Ectodermal cell (in vitro differentiated cells): ENCODE measurements at regions not wholly inside any gene's neighbourhood (a gene's known extent, or its start where the extent isn't known, plus 50 kb on each side); places are given as distances from the start of the nearest gene placed in this dataset.

Experiments
- H3K27ac ChIP-seq: 2 replicates; pipeline ENCODE4 v1.7.0; 2013; ENCODE audit warnings: mild to moderate bottlenecking, low read depth, low read length; ENCODE audit not compliant: insufficient read depth, poor library complexity, severe bottlenecking
- H3K27me3 ChIP-seq: 2 replicates; pipeline ENCODE4 v1.7.0; 2013; ENCODE audit warnings: mild to moderate bottlenecking, low read length; ENCODE audit not compliant: insufficient read depth, control insufficient read depth, poor library complexity, severe bottlenecking
- H3K36me3 ChIP-seq: one replicate; pipeline ENCODE4 v1.7.0; 2013; ENCODE audit warnings: low read length; ENCODE audit not compliant: control insufficient read depth, insufficient read depth
- H3K4me1 ChIP-seq: one replicate; pipeline ENCODE4 v1.7.0; 2013; ENCODE audit warnings: low read length; ENCODE audit not compliant: control insufficient read depth, insufficient read depth
- H3K4me3 ChIP-seq: 2 replicates; pipeline ENCODE4 v1.7.0; 2013; ENCODE audit warnings: low read depth, low read length, control low read depth; ENCODE audit not compliant: insufficient read depth
- H3K9me3 ChIP-seq: 2 replicates; pipeline ENCODE4 v1.7.0; 2013; ENCODE audit warnings: mild to moderate bottlenecking, low read length, moderate library complexity; ENCODE audit not compliant: control insufficient read depth
- WGBS, 2 experiments: methylation state at CpG; one replicate each; pipeline ENCODE4 v1.1.7; 2013; ENCODE audit warnings: missing lambda C conversion rate in 2 of 2; 5-methylcytosine and 5-hydroxymethylcytosine counted together

DNA sequence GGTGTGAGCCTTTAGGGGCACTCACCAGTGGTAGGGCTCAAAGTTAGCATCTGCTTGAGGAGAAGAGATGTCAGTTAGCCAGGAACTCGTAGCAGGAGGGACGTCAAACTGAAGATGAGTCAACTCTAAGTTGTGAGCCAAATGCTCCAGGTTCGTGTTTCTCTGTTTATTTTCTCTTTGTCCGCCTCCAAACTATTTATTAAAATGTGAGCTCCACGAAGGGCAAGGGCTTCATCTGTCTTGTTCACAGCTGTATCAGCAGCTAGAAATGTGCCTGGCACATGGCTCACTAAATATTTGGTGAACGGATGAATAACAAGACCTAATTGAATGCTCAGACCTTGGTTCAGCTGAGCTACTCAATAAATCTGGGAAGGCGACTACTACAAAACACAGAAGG, 248.9 kb downstream of the BCOR start:
- Histone ChIP-seq H3K9me3 (no peaks in the 10 kb centered on the region), H3K27ac (no peak overlapping the region), H3K4me3 (no peak overlapping the region), H3K4me1 (peaks cover 16% of the 10 kb centered on the region), H3K36me3 (no peaks in the 10 kb centered on the region), H3K27me3 (no peaks in the 10 kb centered on the region)
- WGBS, 2 experiments, result 92% methylated on average over 7 of the region's 7 CpGs

DNA sequence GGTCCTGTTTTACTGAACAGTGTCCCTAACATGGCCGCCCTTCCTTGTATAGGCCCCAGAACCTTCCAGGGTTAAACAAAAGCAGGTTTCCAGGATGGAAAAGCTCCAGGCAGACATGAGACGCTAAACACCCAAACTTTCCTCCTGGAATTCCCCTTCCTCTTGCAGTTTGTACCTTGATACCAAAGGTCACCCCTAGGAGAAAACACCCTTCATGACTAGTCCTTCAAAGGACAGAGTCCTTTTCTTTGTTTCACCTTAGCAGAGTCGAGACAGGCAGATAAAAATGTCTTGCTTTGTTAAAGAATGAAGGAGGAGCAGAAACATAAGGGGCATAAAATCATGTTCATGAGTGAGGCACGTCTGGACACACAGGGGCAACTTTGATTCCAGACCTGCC, 247.5 kb downstream of the BCOR start:
- Histone ChIP-seq H3K36me3 (no peaks in the 10 kb centered on the region), H3K4me1 (peaks cover 16% of the 10 kb centered on the region), H3K9me3 (no peaks in the 10 kb centered on the region), H3K4me3 (no peak overlapping the region), H3K27me3 (no peaks in the 10 kb centered on the region), H3K27ac (no peak overlapping the region)
- WGBS, 2 experiments, result 74 to 82% methylated on average over 4 of the region's 4 CpGs

DNA sequence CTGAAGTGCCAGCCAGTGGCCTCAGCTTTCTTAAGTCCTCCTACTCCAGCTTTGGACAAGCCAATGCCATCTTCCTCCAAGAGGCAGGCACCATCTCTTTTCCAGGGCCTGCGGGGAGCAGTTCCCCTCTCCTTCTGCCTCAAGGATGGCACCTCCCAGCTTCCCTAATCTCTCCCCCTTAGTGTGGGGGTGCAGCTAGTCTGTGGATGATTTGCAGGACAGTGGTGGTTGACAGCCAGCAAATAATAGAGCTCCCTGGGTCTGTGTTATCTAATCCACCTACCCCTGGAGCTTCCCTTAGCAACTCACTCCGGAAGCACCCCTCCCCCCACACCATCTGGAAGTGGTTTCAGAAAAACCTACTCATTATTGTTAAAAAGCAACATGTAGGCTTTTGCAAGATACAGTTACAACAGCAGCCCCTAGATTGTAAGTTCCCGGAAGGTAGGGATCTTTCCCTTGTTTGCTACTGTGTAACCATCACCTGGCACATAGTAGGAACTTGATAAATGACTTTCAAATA, 247.1 kb downstream of the BCOR start:
- Histone ChIP-seq H3K4me3 (no peak overlapping the region), H3K36me3 (no peaks in the 10 kb centered on the region), H3K27ac (no peak overlapping the region), H3K4me1 (peaks cover 16% of the 10 kb centered on the region), H3K27me3 (no peaks in the 10 kb centered on the region), H3K9me3 (no peaks in the 10 kb centered on the region)
- WGBS, 2 experiments, result 43 to 100% methylated on average over 1 to 3 of the region's 3 CpGs

DNA sequence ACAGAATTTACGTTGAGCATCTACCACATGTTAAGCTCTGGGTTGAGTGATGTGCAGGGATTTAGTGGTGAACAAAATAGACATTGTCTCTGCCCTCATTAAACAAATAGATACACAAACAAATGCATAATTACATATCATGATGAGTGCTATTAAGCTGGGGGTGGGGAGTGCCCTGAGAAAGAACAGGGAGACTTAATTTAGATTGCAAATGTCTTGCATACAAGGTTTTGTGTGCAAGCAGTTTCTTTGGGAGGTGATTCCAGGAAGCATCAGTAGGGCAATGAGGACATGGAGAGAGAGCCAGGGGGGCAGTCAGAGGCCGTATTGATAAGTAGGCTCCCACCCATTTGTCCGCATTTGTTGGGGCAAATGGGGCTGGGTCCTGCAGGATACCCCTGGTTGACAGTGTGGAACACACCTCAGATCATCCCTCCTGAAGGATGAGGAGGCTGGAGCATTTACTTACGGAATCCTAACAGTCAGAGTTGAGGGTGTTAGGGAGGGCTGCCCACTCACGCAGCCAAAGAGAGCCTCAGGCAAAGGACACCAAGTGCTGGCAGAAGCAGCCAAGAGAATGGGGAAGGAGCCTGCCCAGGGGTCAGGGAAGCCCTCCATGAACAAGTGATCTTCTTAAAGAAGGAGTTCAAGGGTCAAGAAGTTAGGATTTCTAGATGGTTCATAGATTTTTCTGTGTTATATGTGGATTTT, 245.9 kb downstream of the BCOR start:
- WGBS, 2 experiments, result 69 to 72% methylated on average over 4 of the region's 5 CpGs
- no peaks in the 10 kb centered on the region for H3K27me3 ChIP-seq
- peaks cover 16% of the 10 kb centered on the region for H3K4me1 ChIP-seq
- no peak overlapping the region for H3K27ac ChIP-seq
- no peak overlapping the region for H3K4me3 ChIP-seq
- H3K36me3 ChIP-seq, result no peaks in the 10 kb centered on the region
- no peaks in the 10 kb centered on the region for H3K9me3 ChIP-seq

DNA sequence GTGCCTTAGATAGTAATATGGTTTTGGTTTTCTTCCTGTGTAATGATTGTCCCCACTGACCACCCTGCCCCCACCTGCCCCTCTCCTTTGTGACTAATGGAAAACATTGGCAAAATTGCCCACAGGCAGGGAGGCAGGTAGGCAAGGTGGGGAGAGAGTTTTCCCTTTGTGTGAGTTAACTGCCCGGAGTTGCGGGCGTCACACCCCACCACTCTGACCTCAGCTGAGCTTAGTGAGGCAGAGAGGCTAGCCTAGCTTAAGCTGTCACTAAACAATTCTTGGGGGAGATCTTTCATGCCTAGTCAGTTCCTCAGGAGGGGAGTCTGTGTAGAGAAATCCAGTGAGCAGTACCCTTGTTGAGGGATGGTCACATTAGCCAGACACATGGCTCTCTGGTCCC, 245.3 kb downstream of the BCOR start:
- Histone ChIP-seq H3K4me1 (peaks cover 16% of the 10 kb centered on the region), H3K27me3 (no peaks in the 10 kb centered on the region), H3K36me3 (no peaks in the 10 kb centered on the region), H3K4me3 (no peak overlapping the region), H3K27ac (no peak overlapping the region), H3K9me3 (no peaks in the 10 kb centered on the region)
- WGBS, 2 experiments, result 83 to 91% methylated on average over 3 of the region's 3 CpGs

DNA sequence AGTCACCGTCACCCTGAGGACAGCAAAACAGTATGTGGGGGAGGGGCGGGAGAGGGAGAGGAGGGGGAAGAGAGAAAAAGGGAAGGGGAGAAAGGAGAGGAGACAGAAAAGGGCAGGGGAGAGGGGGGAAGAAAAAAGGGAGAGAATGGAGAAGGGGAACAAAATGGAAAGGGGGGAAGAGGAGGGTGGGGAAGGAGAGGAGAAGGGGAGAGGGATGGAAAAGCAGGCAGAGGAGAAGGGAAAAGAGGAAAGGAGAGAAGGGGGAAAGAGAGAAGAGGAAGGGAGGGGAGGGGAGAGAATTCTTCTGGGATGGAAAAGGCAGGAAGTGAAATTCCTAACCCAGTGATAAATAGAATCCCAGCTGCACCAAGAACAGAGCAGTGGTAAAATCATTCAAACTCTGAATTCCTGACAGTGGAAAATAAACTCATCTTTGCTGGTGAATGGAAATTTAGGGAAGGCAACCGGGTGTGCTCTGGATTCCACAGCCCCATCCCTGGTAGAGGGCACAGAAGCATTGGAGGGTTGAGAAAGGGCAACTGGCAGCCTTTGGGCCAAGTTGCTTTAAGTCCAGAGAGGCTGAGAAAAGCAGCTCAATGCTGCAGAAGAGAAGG, 244.2 kb downstream of the BCOR start:
- Histone ChIP-seq H3K4me1 (peaks cover 16% of the 10 kb centered on the region), H3K36me3 (no peaks in the 10 kb centered on the region), H3K27ac (no peak overlapping the region), H3K9me3 (no peaks in the 10 kb centered on the region), H3K4me3 (no peak overlapping the region), H3K27me3 (no peaks in the 10 kb centered on the region)
- 29% methylated on average over 3 of the region's 3 CpGs for WGBS, 2 experiments

DNA sequence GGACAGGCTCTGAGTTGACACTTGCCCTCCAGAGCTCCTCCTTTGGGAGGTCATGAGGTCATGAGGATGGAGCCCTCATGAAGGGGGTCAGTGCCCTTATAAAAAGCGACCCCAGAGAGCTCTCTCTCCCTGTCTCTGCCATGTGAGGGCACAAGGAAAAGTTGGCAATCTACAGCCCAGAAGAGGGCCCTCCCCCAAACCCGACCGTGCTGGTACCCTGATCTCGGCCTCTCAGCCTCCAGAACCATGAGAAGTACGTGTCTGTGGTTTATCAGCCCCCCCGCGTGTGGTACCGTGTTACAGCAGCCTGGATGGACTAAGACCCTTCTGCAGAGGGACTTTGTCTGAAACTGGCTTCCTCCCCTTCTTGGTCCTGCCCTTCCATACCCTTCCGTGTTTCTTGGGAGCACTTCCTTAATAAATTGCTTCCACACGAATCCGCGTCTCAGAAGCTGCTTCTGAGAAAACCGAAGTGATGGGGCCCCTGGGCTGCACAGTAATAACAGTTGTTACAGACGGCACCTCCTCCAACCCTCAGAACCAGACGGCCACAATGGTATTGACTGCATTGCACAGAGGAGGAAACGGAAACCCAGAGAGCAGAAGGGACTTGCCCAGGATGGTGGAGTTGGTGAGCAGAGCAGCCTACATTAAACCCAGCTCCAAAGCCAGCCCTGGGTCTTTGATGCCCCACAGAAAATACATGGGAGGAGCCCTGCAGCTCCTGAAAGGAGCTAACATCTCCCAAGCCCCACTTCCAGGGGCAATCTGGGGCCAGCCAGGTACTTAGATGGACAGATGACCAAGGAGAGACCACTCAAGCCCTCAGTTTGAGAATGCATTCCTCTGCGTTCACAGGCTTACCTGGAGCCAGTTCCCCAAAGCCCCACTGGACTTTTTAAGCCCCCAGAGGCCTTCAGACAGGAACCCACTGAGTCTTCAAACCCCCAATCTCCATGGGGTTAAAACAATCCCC, 242.7 kb downstream of the BCOR start:
- no peaks in the 10 kb centered on the region for H3K9me3 ChIP-seq
- no peak overlapping the region for H3K27ac ChIP-seq
- H3K27me3 ChIP-seq, result no peaks in the 10 kb centered on the region
- peaks cover 16% of the 10 kb centered on the region for H3K4me1 ChIP-seq
- H3K4me3 ChIP-seq, result no peak overlapping the region
- no peaks in the 10 kb centered on the region for H3K36me3 ChIP-seq
- 88 to 93% methylated on average over 17 of the region's 17 CpGs for WGBS, 2 experiments

DNA sequence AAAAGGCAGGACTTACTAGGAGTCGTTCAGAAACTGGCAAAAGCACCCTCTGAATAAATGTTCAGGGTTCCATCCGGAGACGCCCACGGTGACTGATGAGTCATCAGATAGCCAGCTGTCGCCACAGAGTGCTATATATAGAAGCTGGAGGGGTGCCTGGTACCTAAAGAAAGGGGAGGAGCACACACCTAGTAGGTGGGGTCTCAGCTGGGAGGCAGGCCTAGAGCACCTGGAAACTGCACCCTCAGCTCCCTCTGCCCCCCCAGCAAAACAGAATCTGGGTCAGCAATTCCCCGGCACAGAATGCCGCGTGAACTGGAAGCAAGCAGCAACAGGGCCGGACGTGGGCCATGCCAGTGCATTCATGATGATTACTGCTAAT, 242.0 kb downstream of the BCOR start:
- H3K4me3 ChIP-seq, result no peak overlapping the region
- H3K27ac ChIP-seq, result no peak overlapping the region
- H3K36me3 ChIP-seq, result no peaks in the 10 kb centered on the region
- peaks cover 16% of the 10 kb centered on the region for H3K4me1 ChIP-seq
- H3K9me3 ChIP-seq, result no peaks in the 10 kb centered on the region
- no peaks in the 10 kb centered on the region for H3K27me3 ChIP-seq
- WGBS, 2 experiments, result 74 to 76% methylated on average over 10 of the region's 10 CpGs

DNA sequence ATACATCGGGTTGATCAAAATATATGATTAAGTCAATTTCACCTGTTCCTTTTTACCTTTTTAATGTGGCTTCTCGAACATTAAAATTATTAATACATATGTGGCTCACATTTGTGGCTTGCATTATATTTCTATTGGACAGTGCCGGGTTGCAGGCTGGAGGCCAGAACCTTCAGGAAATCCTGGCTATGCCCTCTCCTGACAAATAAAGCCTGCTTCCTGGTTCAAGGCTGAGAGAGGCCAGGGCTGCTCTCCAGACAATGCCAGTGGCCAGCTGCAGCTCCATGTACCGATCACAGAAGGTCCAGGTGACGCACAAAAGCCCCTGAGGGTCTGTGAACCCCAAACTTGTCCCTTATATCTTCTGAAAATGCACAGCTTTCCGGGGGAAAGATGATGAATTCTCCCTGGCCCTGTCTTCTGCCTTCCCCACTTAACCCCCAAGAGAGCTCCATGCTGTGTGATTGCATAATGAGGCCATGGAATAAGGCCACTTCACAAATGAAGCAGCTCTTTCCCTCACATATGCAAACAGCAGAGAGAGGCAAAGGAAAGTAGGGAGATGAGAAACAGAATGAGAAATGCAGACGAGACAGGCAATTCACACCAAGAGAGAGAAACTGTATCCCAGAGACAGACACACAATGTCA, 241.2 kb downstream of the BCOR start:
- Histone ChIP-seq H3K9me3 (no peaks in the 10 kb centered on the region), H3K27ac (no peak overlapping the region)
- 85 to 88% methylated on average over 4 to 5 of the region's 7 CpGs for WGBS, 2 experiments

More for the DNA sequence above, 241.2 kb downstream of the BCOR start:
- H3K27me3 ChIP-seq, result no peaks in the 10 kb centered on the region
- no peak overlapping the region for H3K4me3 ChIP-seq
- H3K4me1 ChIP-seq, result peaks cover 11% of the 10 kb centered on the region
- no peaks in the 10 kb centered on the region for H3K36me3 ChIP-seq
